Parathyroid adenoma (tissue), 2 donors: ENCODE measurements at regions not wholly inside any gene's neighbourhood (a gene's known extent, or its start where the extent isn't known, plus 50 kb on each side); places are given as distances from the start of the nearest gene placed in this dataset.

ENCODE experiments used
- H2AFZ ChIP-seq: fragments of 300-600 bp; sonication (generic); one replicate; pipeline ENCODE4 v1.7.0; 2017; ENCODE audit warnings: antibody characterized with exemption, mild to moderate bottlenecking
- H3K27ac ChIP-seq: fragments of 300-600 bp; sonication (generic); one replicate; pipeline ENCODE4 v1.7.0; 2017
- H3K27me3 ChIP-seq: fragments of 300-600 bp; sonication (generic); one replicate; pipeline ENCODE4 v1.7.0; 2017; ENCODE audit warnings: low read length; ENCODE audit not compliant: control insufficient read depth, insufficient read depth
- H3K36me3 ChIP-seq: fragments of 300-600 bp; sonication (generic); one replicate; pipeline ENCODE4 v1.7.0; 2017; ENCODE audit warnings: low read length; ENCODE audit not compliant: control insufficient read depth, insufficient read depth
- H3K4me1 ChIP-seq: fragments of 300-600 bp; sonication (generic); one replicate; pipeline ENCODE4 v1.7.0; 2017; ENCODE audit warnings: control low read depth
- H3K4me2 ChIP-seq: fragments of 300-600 bp; sonication (generic); one replicate; pipeline ENCODE4 v1.7.0; 2017; ENCODE audit warnings: low read length
- H3K4me3 ChIP-seq: fragments of 300-600 bp; sonication (generic); one replicate; pipeline ENCODE4 v1.7.0; 2017; ENCODE audit warnings: low read depth, low read length
- H3K79me2 ChIP-seq: fragments of 300-600 bp; sonication (generic); one replicate; pipeline ENCODE4 v1.7.0; 2017; ENCODE audit warnings: control low read depth
- H3K9ac ChIP-seq: fragments of 300-600 bp; sonication (generic); one replicate; pipeline ENCODE4 v1.7.0; 2017; ENCODE audit warnings: mild to moderate bottlenecking
- H3K9me3 ChIP-seq: fragments of 300-600 bp; sonication (generic); one replicate; pipeline ENCODE4 v1.7.0; 2017; ENCODE audit warnings: low read length; ENCODE audit not compliant: control insufficient read depth
- CTCF ChIP-seq: fragments of 300-600 bp; sonication (generic); IDR thresholded peaks from one replicate; pipeline ENCODE4 v1.7.0; 2017; ENCODE audit warnings: antibody characterized with exemption, mild to moderate bottlenecking
- donor health status: primary hyperparathyroidism.

- H3K4me2 ChIP-seq: no peak overlapping the region
- H3K79me2 ChIP-seq: no peaks in the 10 kb centered on the region
- H3K4me3 ChIP-seq: no peak overlapping the region
- no peaks in the 10 kb centered on the region for H3K27me3 ChIP-seq
- no peak overlapping the region for H2AFZ ChIP-seq
- no peaks in the 10 kb centered on the region for H3K4me1 ChIP-seq
- no peak for TF ChIP-seq CTCF
- no peaks in the 10 kb centered on the region for H3K9me3 ChIP-seq
- no peak overlapping the region for H3K9ac ChIP-seq
- no peaks in the 10 kb centered on the region for H3K36me3 ChIP-seq
- H3K27ac ChIP-seq: no peak overlapping the region
These were observed 244.4 kb upstream of the COL8A1 start for GRCh38 chr3:99393961-99394360.

GRCh38 chr3:99388780-99389179 is 249.6 kb upstream of the COL8A1 start:
- no peak overlapping the region for H3K27ac ChIP-seq
- TF ChIP-seq CTCF: no peak
- no peak overlapping the region for H3K4me2 ChIP-seq
- no peaks in the 10 kb centered on the region for H3K27me3 ChIP-seq
- no peaks in the 10 kb centered on the region for H3K36me3 ChIP-seq
- peak overlapping the region; percentile 23 for H2AFZ ChIP-seq
- H3K79me2 ChIP-seq: no peaks in the 10 kb centered on the region
- no peak overlapping the region for H3K9ac ChIP-seq
- H3K4me3 ChIP-seq: no peak overlapping the region
- H3K9me3 ChIP-seq: no peaks in the 10 kb centered on the region
- H3K4me1 ChIP-seq: no peaks in the 10 kb centered on the region

- no peak overlapping the region for H3K9ac ChIP-seq
- no peak overlapping the region for H3K4me3 ChIP-seq
- no peak overlapping the region for H3K27ac ChIP-seq
- no peak overlapping the region for H2AFZ ChIP-seq
- no peaks in the 10 kb centered on the region for H3K27me3 ChIP-seq
- H3K79me2 ChIP-seq: no peaks in the 10 kb centered on the region
- TF ChIP-seq CTCF: no peak
- no peaks in the 10 kb centered on the region for H3K36me3 ChIP-seq
- no peak overlapping the region for H3K4me2 ChIP-seq
- H3K9me3 ChIP-seq: no peaks in the 10 kb centered on the region
- H3K4me1 ChIP-seq: no peaks in the 10 kb centered on the region
These were observed 253.8 kb upstream of the COL8A1 start for GRCh38 chr3:99384596-99384995.

- H3K27ac ChIP-seq: no peak overlapping the region
- H3K9me3 ChIP-seq: no peaks in the 10 kb centered on the region
- H3K27me3 ChIP-seq: no peaks in the 10 kb centered on the region
- no peak overlapping the region for H3K4me3 ChIP-seq
- no peak overlapping the region for H2AFZ ChIP-seq
- TF ChIP-seq CTCF: no peak
- H3K4me2 ChIP-seq: no peak overlapping the region
- no peaks in the 10 kb centered on the region for H3K4me1 ChIP-seq
- H3K79me2 ChIP-seq: no peaks in the 10 kb centered on the region
- no peak overlapping the region for H3K9ac ChIP-seq
- no peaks in the 10 kb centered on the region for H3K36me3 ChIP-seq
These were observed 261.5 kb upstream of the COL8A1 start for GRCh38 chr3:99376926-99377325.

GRCh38 chr3:99373846-99374210 is 264.6 kb upstream of the COL8A1 start:
- Histone ChIP-seq H3K36me3 (no peaks in the 10 kb centered on the region), H3K4me3 (no peak overlapping the region), H3K27ac (no peak overlapping the region), H3K9me3 (no peaks in the 10 kb centered on the region), H3K9ac (no peak overlapping the region), H3K4me2 (no peak overlapping the region), H3K79me2 (no peaks in the 10 kb centered on the region), H3K4me1 (no peaks in the 10 kb centered on the region), H2AFZ (no peak overlapping the region), H3K27me3 (no peaks in the 10 kb centered on the region)
- no peak for TF ChIP-seq CTCF
